HG03457 (cell line): ENCODE measurements at regions not wholly inside any gene's neighbourhood (a gene's known extent, or its start where the extent isn't known, plus 50 kb on each side); places are given as distances from the start of the nearest gene placed in this dataset.
"Not testable (repeated sequence)": the region's sequence is repeated elsewhere in the genome, so short reads cannot be mapped to it uniquely, and the experiment has no call there.

ENCODE experiments used
- ATAC-seq: cut with Tn5 transposase; IDR thresholded peaks from one replicate; pipeline ENCODE4 v1.9.1; 2021; ENCODE audit warnings: moderate number of reproducible peaks; ENCODE audit not compliant: unreplicated experiment

DNA sequence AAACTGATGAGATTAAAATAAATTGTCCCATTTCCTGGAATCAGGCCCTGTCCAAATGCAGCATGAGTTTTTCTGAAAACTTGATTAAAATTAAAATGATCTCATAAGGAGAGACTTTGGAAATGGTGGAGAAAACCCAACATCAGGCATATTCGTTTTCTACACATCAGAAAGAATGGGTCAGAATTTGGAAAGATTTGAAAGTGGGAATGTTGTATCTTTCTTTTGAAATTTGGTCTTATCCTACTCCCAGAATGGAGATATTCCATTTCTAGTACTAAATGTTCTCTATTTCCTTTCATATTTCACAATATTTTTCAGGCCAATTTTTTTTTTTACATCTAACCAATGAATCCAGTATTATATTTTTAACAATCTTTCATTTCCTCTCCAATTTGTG lies 223.9 kb upstream of the RXFP2 start:
- no peak for ATAC-seq

DNA sequence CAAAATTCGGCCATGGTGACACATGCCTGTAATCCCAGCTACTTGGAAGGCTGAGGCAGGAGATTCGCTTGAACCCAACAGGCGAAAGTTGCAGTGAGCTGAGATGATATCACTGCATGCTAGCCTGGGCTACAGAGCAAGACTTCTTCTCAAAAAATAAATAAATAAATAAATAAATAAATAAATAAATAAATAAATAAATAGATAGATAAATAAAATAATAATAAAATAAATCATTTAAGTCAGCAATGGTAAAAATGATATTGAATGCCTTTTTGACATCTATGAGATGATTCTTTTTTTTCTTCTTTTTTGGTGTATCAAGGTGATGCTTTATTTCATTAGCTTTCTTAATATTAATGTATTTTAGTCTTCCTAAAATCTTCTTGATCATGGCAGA lies 221.7 kb upstream of the RXFP2 start:
- no peak for ATAC-seq

DNA sequence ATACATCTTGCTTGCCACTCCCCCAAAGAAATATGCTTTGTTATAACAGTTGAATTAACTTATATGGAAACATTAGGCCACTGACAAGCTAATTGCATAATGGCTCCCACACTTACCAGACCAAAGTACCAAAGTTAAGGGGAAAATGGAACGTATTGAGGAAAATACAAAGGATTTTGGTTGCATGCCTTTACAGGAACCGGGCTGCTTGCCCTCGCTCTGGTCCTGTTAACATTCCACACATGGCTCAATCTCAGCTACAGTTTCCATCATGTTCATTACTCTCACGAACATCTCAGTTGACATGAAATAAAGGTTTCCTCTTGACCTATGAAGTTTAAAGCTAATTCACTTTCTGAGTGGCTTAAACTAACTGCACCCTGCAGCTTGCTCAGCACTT lies 220.7 kb upstream of the RXFP2 start:
- ATAC-seq: no peak

DNA sequence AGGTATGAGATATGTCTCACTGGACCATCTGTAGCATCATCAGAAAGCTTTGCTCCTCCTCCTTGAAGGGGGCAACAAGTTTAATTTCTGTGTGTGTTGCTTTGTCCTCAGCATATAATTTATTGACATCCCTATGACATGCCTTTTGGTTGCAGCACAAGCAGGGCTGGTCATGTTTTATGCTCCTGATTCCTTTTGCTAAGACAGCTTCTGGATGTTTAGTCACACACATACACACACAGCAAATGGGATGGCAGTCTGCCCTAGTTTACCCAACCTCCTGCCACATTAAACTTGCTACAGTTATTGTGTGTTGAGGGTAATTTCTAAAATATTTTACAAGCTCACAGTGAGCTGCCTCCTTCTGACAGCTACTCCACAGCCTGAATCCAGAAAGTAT lies 217.9 kb upstream of the RXFP2 start:
- no peak for ATAC-seq

DNA sequence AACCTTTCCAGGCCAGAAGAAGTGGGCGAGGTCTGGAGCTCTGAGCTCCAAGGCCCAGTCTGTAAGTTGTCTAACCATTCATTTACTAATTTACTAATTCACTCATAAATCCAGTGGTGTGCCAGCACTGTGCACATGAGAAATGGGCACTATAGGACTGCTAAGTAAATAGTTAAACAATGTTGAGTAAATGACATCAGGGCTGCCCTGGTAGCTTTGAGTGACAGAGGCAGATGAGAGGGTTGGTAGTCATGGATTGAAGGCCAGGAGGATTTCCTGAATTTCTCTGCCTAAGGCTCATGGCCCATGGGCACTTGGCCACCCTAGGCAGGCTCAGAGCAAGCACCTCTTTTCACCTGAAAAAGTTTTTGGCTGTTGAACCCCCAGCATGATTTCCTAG lies 216.9 kb upstream of the RXFP2 start:
- ATAC-seq: no peak

DNA sequence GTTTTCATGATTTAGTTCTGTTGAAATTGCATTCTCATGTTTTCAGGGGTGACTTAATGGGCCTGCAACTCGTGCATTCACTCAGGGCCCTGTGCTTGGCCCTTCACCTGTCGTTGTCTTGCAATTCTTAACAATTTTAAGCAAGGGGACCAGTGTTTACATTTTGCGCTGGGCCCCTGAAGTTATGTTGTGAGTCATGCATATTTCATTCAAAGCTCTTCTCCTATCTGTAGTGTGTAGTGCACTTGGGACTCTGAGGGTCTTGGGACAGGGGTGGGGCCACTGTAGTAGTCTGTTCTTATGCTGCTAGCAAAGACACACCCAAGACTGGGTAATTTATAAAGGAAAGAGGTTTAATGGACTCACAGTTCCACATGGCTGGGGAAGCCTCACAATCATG lies 211.2 kb upstream of the RXFP2 start:
- ATAC-seq: no peak

DNA sequence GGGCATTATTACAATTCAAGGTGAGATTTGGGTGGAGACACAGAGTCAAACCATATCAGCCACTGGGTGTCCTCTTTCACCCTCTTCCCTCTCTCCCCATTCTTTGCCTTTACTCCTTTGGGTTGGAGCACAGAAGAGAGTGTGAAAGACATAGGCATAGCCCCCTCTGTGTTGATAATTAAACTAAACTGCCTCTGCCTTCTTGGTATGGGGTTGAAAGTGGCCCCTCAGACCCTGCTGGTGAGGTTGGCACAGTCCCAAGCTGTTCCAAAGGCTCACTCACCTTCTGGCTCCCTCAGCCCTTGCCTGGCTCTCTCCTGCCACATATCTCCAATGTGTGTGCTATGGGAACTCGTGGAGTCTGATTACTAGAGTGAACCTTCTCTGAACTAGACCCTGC lies 210.6 kb upstream of the RXFP2 start:
- no peak for ATAC-seq

DNA sequence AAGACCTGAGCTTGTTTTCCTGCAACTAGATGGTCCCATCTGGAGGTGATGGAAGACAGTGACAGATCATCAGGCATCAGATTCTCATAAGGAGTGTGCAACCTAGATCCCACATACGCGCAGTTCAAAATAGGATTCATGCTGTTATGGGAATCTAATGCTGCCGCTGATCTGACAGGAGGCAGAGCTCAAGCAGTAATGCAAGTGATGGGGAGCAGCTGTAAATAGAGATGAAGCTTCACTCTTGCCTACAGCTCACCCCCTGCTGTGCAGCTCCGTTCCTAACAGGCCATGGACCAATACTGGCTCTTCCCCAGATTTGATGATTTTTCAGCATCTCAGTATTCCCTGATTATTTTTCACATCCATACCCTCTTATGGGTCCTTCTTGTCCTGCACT lies 208.4 kb upstream of the RXFP2 start:
- ATAC-seq: no peak

DNA sequence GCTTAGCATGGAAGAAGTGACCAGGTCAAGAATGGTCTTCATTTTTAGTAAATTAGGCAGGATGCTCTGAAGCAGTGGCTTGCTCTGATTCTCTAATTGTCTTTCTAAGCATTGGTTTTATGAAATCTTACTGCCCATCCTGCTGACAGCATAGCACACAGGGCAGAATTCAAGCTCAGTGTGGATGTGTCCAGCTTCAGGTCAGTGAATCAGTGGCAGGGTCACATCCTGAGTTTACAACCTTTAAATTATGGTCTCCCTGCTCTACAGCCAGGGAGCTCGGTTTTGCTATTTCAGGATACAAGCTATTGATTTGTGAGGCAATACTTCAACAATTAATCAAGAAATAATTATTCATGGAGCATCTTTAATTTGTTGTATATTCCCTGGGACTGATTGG lies 202.3 kb upstream of the RXFP2 start:
- ATAC-seq: no peak

DNA sequence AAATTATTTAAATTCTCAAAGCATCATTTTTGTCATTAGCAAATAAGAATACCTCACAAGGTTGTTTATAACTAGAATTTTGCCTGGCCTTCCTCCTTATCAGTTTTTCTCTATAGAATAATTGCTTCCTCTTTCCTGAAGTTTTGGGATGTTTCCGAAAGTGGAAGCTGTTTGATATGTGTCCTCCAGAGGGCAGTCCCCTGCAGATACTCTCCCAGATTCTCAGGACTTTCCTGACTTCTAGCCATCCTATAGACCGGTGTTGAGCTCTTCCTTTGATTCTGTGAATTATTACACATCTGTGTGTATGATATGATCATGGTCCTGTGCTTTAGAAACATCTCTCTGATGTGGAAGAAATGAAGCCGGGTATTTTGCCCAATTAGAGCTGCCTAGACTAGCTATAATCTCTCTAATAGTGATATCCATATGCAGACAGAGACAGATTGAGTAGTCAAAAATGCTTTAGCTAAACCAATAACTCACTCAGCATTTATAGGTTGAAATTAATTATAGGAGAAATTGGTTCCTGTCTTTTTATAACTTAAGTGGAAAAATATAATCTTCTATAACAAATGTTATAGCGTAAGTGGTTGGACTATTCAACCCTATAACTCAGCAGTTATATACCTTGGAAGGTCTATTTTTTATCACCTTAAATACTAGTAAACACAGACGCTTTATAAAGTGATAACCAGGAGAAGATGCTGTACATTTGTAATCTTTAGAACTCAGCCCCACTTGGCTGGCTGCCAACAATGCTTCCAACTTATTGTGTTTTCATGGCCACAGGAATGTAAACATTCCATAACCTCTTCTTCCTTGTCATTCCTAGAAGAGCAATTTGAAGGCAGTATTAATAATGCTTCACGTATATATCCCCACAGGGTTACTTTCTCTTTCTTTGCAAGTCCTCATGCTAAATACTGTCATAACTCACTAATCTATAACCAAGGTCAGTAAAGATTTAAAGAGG lies 201.0 kb upstream of the RXFP2 start:
- no peak for ATAC-seq

DNA sequence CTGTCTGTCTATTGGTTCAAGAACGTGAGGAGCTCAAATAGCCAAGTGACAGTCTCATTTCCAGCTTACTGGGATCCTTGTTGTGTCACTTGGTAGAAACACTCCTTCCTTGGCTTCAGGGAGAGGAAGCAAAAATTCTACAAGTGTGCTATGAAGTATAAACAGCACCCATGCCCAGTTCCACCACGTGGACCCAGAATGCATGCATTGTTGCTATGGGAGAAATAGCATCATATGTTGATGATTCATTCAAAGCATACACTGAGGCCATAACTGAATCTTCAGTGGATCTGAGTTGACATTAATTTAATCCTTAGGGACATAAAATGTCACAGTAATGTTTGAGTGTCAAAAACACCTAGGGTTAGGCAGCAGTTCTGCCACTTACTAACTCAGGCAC lies 199.0 kb upstream of the RXFP2 start:
- no peak for ATAC-seq

DNA sequence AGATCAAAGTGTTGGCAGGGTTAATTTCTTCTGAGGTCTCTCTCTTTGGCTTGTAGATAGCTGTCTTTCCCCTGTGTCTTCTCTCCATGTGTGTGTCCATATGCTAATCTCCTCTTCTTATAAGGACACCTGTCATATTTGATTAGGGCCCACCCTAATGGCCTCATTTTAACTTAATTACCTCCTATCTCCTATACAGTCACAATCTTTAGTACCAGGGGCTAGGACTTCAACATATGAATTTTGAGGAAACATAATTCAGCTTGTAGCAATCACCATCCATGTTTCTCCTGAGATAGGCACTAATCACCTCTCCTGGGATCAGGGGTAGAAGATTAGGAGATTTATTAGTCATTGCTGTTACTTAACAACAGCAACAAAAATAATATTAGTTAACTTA lies 196.1 kb upstream of the RXFP2 start:
- ATAC-seq: no peak

DNA sequence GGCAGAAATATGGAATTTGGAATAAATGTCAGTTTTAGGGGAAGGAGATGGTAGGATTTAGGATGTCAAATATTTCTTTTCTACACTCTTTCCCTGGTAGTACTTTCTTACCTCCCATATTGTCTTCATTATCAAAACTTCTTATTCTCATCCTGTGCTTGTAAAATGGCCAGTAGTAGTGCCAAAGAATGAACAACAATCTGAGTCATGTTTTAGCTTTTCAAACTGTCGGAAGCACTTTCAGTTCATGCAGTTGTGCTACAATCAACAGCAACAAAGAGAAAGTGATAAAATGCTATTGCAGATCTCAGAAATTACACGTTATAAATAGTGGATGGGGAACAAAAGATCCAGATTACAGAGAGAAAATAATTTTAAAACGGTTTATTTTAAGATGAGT lies 193.7 kb upstream of the RXFP2 start:
- no peak for ATAC-seq

DNA sequence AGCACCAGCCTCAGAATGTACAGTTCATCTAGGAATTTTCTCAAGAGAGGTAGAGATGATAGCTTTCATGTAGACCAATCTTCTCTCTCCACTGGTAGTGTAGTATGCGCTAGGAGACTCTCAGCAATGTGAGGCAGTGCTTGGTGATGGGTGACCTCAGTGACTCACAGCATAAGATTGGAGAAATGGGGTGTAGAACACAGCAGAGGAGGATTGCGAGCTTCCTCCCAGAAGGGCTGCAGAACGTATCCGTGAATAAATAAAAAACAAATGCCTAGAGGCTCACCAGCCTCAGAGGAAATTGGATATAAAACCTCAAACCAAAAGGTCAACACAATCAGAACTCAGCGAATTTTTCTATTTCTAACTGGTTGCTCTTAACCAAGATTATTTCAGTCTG lies 182.9 kb upstream of the RXFP2 start:
- ATAC-seq: no peak

DNA sequence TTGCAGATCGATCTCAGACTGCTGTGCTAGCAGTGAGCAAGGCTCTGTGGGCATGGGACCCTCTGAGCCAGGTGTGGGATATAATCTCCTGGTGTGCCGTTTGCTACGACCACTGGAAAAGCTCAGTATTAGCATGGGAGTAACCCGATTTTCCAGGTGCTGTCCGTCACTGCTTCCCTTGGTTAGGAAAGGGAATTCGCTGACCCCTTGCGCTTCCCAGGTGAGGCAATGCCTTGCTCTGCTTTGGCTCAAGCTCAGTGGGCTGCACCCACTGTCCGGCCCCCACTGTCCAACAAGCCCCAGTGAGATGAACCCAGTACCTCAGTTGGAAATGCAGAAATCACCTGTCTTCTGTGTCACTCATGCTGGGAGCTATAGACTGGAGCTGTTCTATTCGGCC lies 155.1 kb upstream of the RXFP2 start:
- ATAC-seq: not testable (repeated sequence)

DNA sequence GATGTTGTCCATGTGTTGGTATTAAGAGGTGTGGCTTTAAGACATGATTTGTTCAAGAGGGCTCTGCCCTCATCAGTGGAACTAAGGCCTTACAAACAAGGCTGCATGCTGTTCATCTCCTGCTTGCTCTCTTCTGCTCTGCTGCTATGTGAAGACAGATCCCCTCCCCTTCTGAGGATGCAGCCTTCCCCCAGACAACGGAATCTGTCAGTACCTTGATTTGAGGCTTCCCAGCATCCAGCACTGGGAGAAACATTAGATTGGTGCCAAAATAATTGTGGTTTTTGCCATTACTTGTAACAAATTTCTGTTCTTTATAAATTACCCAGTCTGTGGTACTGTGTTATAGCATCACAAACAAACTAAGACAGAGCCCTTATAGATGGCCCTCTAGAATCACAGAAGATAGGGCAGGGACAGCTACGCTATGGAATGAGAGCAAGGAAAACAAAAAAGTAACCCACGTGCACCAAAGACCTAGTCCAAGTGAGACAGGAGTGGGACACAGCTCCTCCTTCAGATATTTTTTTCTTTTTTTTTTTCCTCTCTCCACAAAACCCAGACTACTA lies 151.5 kb upstream of the RXFP2 start:
- no peak for ATAC-seq

DNA sequence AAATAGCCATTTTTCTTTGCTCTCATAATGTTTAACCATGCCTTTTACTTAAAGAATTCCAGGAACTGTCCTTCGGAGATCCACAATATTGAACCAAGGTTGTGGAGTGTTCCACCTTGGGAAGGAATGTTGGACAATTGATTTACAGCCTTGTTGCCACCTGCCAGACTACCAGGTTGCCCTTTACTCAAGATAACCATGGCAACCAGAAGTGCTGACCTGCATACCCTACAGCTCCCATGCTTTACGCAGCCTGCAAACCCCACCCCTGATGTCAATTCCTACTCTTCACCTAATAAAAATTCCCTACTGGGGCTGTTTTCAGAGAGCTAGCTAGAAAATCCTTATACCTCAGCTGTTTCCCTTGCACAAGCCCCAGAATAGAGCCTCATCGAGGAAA lies 151.0 kb upstream of the RXFP2 start:
- ATAC-seq: no peak

DNA sequence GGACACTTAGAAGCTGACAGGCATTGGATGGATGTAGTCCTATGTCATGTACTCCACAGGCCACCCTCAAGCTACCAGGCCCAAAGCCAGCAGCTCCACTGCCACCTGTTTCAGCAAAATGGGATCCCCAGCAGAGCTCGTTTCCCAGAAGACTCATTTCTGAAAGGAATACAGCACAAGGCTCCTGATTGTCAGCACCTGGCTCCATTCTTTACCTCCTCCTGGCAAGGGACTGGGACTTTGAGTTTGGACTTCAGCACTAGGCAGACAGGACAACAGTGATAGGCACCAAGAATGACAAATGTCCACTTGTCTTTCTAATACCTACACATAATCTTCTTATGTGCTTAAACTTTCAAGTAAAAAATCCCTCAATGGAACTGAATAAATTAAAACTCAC lies 150.4 kb upstream of the RXFP2 start:
- no peak for ATAC-seq

DNA sequence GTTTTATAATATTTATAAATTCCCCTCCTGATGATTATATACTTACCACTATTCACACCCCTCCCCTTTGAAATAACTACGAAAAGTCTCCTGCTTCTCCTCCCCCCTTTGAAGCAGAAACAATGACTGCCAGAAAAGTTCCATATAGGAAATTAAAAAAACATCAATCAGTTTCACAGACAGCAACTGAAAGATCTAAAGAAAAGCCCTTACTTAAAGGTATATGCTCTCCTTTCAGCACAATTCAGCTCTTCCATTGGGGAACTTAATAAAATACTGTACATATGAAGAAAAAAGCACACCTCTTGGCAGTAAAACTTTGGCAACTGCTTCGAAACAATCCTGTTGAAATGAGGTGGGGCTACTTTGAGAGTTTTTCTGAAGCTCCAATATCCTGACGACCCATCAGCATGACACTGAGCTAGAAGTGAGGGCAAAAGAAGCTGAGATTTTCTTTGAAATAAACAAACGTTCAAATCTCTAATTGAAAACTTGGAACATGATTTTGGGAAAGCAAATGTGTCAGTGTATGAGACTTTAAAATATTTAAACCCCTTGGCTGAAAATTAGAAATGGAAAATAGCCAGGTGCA lies 147.6 kb upstream of the RXFP2 start:
- ATAC-seq: no peak

DNA sequence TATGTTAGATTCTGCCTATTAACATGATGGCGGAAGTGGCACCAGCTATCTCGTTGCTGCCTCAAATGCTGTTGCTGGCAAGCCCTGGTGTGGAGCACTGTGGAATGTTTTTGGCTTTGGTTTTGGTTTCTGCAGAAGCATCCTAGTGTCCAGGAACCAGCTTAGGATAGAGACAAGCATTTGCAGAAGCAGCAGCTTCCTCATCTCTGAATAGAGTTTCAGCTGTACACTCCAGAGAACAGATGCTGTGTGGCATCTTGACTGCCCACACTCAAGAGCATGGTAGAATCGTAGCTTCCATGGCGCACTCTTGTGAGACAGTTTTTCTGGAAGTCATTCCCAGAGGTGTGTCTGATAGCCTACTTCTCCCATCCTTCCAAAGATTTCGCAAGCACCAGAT lies 145.3 kb upstream of the RXFP2 start:
- ATAC-seq: no peak

DNA sequence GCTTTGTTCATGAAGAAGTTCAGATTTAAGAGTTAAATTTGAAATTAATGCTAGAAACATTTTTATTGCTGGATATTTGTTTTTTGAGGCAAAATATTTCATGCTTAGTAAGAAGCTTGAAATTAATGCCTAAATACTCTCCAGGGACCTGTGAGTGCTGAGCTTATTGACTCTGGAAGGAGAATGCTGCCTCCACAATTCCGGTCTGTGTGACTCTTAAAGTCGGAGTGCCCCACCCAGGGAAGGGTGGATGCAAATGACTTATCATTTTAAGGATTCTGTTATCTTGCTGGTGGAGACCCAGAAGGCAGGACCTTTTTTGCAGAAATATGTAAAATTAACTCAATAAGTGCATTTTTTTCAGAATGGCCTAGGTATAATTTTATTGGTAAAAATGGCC lies 143.8 kb upstream of the RXFP2 start:
- ATAC-seq: no peak

DNA sequence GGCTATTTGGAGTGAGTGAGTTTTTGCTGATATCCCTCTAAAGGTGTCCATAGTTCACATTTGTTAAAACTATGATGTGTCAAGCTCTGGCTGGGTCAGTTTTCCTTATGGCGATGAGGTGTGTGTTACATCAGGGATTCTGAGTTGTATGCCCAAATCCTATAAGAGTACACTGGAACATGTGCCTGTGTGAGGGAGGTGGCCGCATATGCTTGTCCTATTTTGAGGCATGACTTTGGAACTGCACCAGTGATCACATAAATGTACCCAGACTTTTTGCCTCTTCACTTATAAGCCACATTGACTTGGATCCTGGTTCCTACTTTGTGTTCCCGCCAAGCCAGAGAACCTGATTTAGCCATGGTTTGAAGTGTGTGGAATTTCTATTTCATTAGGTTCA lies 140.3 kb upstream of the RXFP2 start:
- ATAC-seq: no peak
